Mesendoderm (in vitro differentiated cells): ENCODE measurements at regions not wholly inside any gene's neighbourhood (a gene's known extent, or its start where the extent isn't known, plus 50 kb on each side); places are given as distances from the start of the nearest gene placed in this dataset.

Experiments used
- DNase-seq: peaks from one replicate; pipeline ENCODE4 v3.0.0; 2013
- H2AK5ac ChIP-seq: 2 replicates; pipeline ENCODE4 v1.6.1; 2013; ENCODE audit warnings: low read length, inconsistent platforms
- H2BK120ac ChIP-seq: 2 replicates; pipeline ENCODE4 v1.6.1; 2013; ENCODE audit warnings: low read depth, mild to moderate bottlenecking, low read length, moderate library complexity, mixed read lengths
- H2BK15ac ChIP-seq: replicated peaks from 2 replicates; pipeline ENCODE4 v1.6.1; 2013; ENCODE audit warnings: low read depth, mild to moderate bottlenecking, moderate library complexity
- H2BK5ac ChIP-seq: 2 replicates; pipeline ENCODE4 v1.6.1; 2013; ENCODE audit warnings: low read length, inconsistent platforms
- H3K18ac ChIP-seq: 2 replicates; pipeline ENCODE4 v1.6.1; 2013; ENCODE audit warnings: mild to moderate bottlenecking, low read length, mixed read lengths
- H3K23ac ChIP-seq: one replicate; pipeline ENCODE4 v1.6.1; 2013; ENCODE audit warnings: low read length
- H3K27ac ChIP-seq: 2 replicates; pipeline ENCODE4 v1.5.1; 2013; ENCODE audit warnings: low read depth, mild to moderate bottlenecking, inconsistent platforms, low read length, moderate library complexity
- H3K27me3 ChIP-seq: 2 replicates; pipeline ENCODE4 v1.6.1; 2013; ENCODE audit warnings: low read length, control low read depth, mild to moderate bottlenecking, inconsistent platforms; ENCODE audit not compliant: insufficient read depth, poor library complexity
- H3K36me3 ChIP-seq: 2 replicates; pipeline ENCODE4 v1.6.1; 2013; ENCODE audit warnings: low read length, inconsistent platforms; ENCODE audit not compliant: control insufficient read depth, insufficient read depth
- H3K4ac ChIP-seq: one replicate; pipeline ENCODE4 v1.6.1; 2013; ENCODE audit warnings: low read depth, mild to moderate bottlenecking, low read length, moderate library complexity
- H3K4me1 ChIP-seq: 2 replicates; pipeline ENCODE4 v1.6.1; 2013; ENCODE audit warnings: low read depth, low read length, inconsistent platforms; ENCODE audit not compliant: control insufficient read depth
- H3K4me2 ChIP-seq: 2 replicates; pipeline ENCODE4 v1.6.1; 2013; ENCODE audit warnings: low read length
- H3K4me3 ChIP-seq: 2 replicates; pipeline ENCODE4 v1.5.1; 2013; ENCODE audit warnings: mild to moderate bottlenecking, low read length
- H3K56ac ChIP-seq: one replicate; pipeline ENCODE4 v1.6.1; 2013; ENCODE audit warnings: low read length
- H3K79me1 ChIP-seq: 2 replicates; pipeline ENCODE4 v1.6.1; 2013; ENCODE audit warnings: low read length, inconsistent platforms
- H3K79me2 ChIP-seq: 2 replicates; pipeline ENCODE4 v1.6.1; 2013; ENCODE audit warnings: mild to moderate bottlenecking, low read length; ENCODE audit not compliant: control insufficient read depth, insufficient read depth
- H3K9ac ChIP-seq: 2 replicates; pipeline ENCODE4 v1.6.1; 2013; ENCODE audit warnings: low read length, inconsistent platforms
- H4K5ac ChIP-seq: one replicate; pipeline ENCODE4 v1.6.1; 2013; ENCODE audit warnings: low read length
- H4K8ac ChIP-seq: one replicate; pipeline ENCODE4 v1.6.1; 2013; ENCODE audit warnings: low read depth, mild to moderate bottlenecking, control low read depth, low read length, moderate library complexity
- WGBS: extraction: QIAGEN DNeasy Blood & Tissue Kit; methylation state at CpG from one replicate; pipeline ENCODE4 v1.1.7; 2013; ENCODE audit warnings: low lambda C conversion rate, missing lambda C conversion rate; ENCODE audit not compliant: insufficient coverage; ENCODE audit errors: extremely low coverage; 5-methylcytosine and 5-hydroxymethylcytosine counted together

GRCh38 chr5:164748861-164749260 lies 1243.4 kb downstream of the MAT2B start:
- Histone ChIP-seq H3K4me3 (no peak overlapping the region), H4K8ac (no peak overlapping the region), H3K79me1 (no peaks in the 10 kb centered on the region), H3K4me1 (no peaks in the 10 kb centered on the region), H3K36me3 (no peaks in the 10 kb centered on the region), H3K27me3 (no peaks in the 10 kb centered on the region), H2BK15ac (no peak overlapping the region), H3K4me2 (no peak overlapping the region), H3K18ac (no peak overlapping the region), H3K79me2 (no peaks in the 10 kb centered on the region), H3K56ac (no peak overlapping the region), H3K9ac (no peak overlapping the region), H3K23ac (no peak overlapping the region), H3K27ac (no peak overlapping the region), H4K5ac (no peak overlapping the region), H3K4ac (no peak overlapping the region), H2BK5ac (no peak overlapping the region), H2BK120ac (no peak overlapping the region), H2AK5ac (no peak overlapping the region)
- DNase-seq, result no peak

- Histone ChIP-seq H3K27me3 (no peaks in the 10 kb centered on the region), H2BK15ac (no peak overlapping the region), H3K36me3 (no peaks in the 10 kb centered on the region), H3K4ac (no peak overlapping the region), H3K18ac (no peak overlapping the region), H3K56ac (no peak overlapping the region), H3K23ac (no peak overlapping the region), H2BK120ac (no peak overlapping the region), H4K5ac (no peak overlapping the region), H3K4me3 (no peak overlapping the region), H2AK5ac (no peak overlapping the region), H3K4me2 (no peak overlapping the region), H3K4me1 (no peaks in the 10 kb centered on the region), H3K79me1 (no peaks in the 10 kb centered on the region), H2BK5ac (no peak overlapping the region), H3K27ac (no peak overlapping the region), H3K79me2 (no peaks in the 10 kb centered on the region), H3K9ac (no peak overlapping the region), H4K8ac (no peak overlapping the region)
- no peak for DNase-seq
- WGBS, result no CpG with 5 or more reads among the region's 1 CpG
Observed at GRCh38 chr5:164753434-164753833, 1248.0 kb downstream of the MAT2B start.

GRCh38 chr5:164763206-164763605 lies 1257.8 kb downstream of the MAT2B start:
- Histone ChIP-seq H2BK15ac (no peak overlapping the region), H3K79me2 (no peaks in the 10 kb centered on the region), H2BK120ac (no peak overlapping the region), H3K36me3 (no peaks in the 10 kb centered on the region), H3K79me1 (no peaks in the 10 kb centered on the region), H3K4ac (no peak overlapping the region), H3K9ac (no peak overlapping the region), H3K23ac (no peak overlapping the region), H2AK5ac (no peak overlapping the region), H3K56ac (no peak overlapping the region), H4K5ac (no peak overlapping the region), H4K8ac (no peak overlapping the region), H3K18ac (no peak overlapping the region), H3K27me3 (no peaks in the 10 kb centered on the region), H3K27ac (no peak overlapping the region), H2BK5ac (no peak overlapping the region), H3K4me1 (no peaks in the 10 kb centered on the region), H3K4me3 (no peak overlapping the region), H3K4me2 (no peak overlapping the region)
- peak; percentile 48 for DNase-seq
- no CpG with 5 or more reads among the region's 2 CpGs for WGBS

- Histone ChIP-seq H2BK15ac (no peak overlapping the region), H3K36me3 (no peaks in the 10 kb centered on the region), H3K4me3 (no peak overlapping the region), H3K27ac (no peak overlapping the region), H3K4ac (no peak overlapping the region), H3K79me1 (no peaks in the 10 kb centered on the region), H2BK120ac (no peak overlapping the region), H3K23ac (no peak overlapping the region), H3K4me2 (no peak overlapping the region), H3K27me3 (no peaks in the 10 kb centered on the region), H3K79me2 (no peaks in the 10 kb centered on the region), H3K4me1 (no peaks in the 10 kb centered on the region), H2AK5ac (no peak overlapping the region), H3K18ac (no peak overlapping the region), H3K9ac (no peak overlapping the region), H3K56ac (no peak overlapping the region), H4K5ac (no peak overlapping the region), H2BK5ac (no peak overlapping the region), H4K8ac (no peak overlapping the region)
- DNase-seq, result no peak
- WGBS, result no CpG with 5 or more reads among the region's 3 CpGs
Observed at GRCh38 chr5:164772122-164772521, 1266.7 kb downstream of the MAT2B start.

GRCh38 chr5:164784230-164784629 lies 1278.8 kb downstream of the MAT2B start:
- Histone ChIP-seq H3K56ac (no peak overlapping the region), H3K4ac (no peak overlapping the region), H3K4me1 (no peaks in the 10 kb centered on the region), H4K5ac (no peak overlapping the region), H2AK5ac (no peak overlapping the region), H2BK15ac (no peak overlapping the region), H3K9ac (no peak overlapping the region), H3K36me3 (no peaks in the 10 kb centered on the region), H3K4me3 (no peak overlapping the region), H3K27me3 (no peaks in the 10 kb centered on the region), H3K18ac (no peak overlapping the region), H3K79me1 (no peaks in the 10 kb centered on the region), H3K23ac (no peak overlapping the region), H4K8ac (no peak overlapping the region), H2BK120ac (no peak overlapping the region), H2BK5ac (no peak overlapping the region), H3K79me2 (no peaks in the 10 kb centered on the region), H3K4me2 (no peak overlapping the region), H3K27ac (no peak overlapping the region)
- no peak for DNase-seq
- WGBS, result 100% methylated on average over 1 of the region's 3 CpGs

GRCh38 chr5:164798110-164798509 lies 1292.7 kb downstream of the MAT2B start:
- DNase-seq, result no peak
- Histone ChIP-seq H3K4me2 (no peak overlapping the region), H2BK5ac (no peak overlapping the region), H3K4me3 (no peak overlapping the region), H3K36me3 (no peaks in the 10 kb centered on the region), H2AK5ac (no peak overlapping the region), H2BK15ac (no peak overlapping the region), H3K4ac (no peak overlapping the region), H3K23ac (no peak overlapping the region), H3K79me2 (no peaks in the 10 kb centered on the region), H3K27me3 (no peaks in the 10 kb centered on the region), H3K4me1 (no peaks in the 10 kb centered on the region), H2BK120ac (no peak overlapping the region), H3K56ac (no peak overlapping the region), H3K27ac (no peak overlapping the region), H3K79me1 (no peaks in the 10 kb centered on the region), H4K8ac (no peak overlapping the region), H4K5ac (no peak overlapping the region), H3K9ac (no peak overlapping the region), H3K18ac (no peak overlapping the region)
- WGBS, result no CpG with 5 or more reads among the region's 3 CpGs
